DMS 273 (cell line): ENCODE measurements at regions not wholly inside any gene's neighbourhood (a gene's known extent, or its start where the extent isn't known, plus 50 kb on each side); places are given as distances from the start of the nearest gene placed in this dataset.

Experiments used
- DNase-seq: peaks from one replicate; lab custom pipeline; 2025; ENCODE audit not compliant: unreplicated experiment; lab: John Stamatoyannopoulos, UW

DNA sequence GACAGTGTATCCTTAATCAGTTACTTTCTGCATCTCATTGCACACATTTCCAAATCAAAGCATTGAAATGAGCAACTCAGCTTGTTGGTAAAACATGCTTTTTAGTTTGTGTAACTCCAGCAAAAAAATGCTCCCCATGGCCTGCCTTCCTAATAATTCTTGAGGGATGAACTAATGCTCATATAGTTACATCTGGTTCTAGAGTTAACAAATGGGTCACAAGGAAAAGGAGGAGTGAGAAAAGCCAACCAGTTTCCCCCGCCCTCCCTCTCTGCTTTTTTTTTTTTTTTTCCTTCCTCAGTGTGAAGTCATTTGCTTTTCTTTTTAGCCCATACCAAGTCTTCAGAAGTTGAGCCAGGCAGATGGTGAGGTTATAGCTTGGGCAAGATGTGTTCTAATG, 231.7 kb downstream of the MTX2 start:
- DNase-seq: peak; percentile 24

GRCh38 chr2:176501617-176502016, 232.4 kb downstream of the MTX2 start:
- DNase-seq: no peak

DNA sequence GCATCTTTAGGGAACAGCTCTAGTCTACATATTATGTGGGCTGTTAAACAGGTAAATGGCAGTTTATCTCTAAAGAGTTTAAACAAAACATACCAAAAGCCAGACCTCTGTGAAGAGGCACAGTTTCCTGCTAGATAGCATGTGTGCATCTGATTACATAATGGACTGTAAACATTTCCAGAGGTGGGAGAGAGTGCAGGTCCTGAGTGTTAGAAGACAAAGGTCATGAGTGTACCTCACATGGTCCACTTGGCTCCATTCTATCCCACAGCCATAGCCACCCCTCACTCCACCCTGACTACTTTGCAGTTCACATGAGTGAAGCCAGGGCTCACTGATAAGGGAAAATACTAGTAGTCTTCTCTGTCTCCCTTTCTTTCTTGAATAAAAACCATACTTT, 233.4 kb downstream of the MTX2 start:
- DNase-seq: no peak

- DNase-seq: no peak
Measured at GRCh38 chr2:176503776-176504175, 234.5 kb downstream of the MTX2 start.

GRCh38 chr2:176504440-176504839, 235.2 kb downstream of the MTX2 start:
- DNase-seq: peak; percentile 16

DNA sequence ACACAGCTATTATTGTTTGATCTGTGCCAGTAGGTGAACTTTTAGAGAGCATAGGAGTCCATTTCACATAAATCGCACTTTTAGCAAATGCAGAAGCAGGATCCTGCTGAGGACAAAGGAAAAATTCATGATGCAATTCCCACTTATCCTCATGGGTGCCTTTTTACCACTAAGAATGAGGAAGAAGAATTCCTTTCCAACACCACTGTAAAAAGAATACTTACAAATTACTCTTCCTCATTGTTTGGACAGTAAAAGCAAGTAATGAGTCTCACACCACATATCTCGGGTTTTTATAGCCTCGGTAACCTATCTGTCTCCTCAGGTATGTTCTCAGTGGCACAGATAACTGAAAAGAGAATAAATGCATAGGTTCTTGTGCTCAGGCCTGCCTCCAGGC, 238.5 kb downstream of the MTX2 start:
- no peak for DNase-seq

GRCh38 chr2:176508374-176508773, 239.1 kb downstream of the MTX2 start:
- DNase-seq: no peak

- DNase-seq: no peak
Measured at GRCh38 chr2:176508984-176509740, 239.9 kb downstream of the MTX2 start.

DNA sequence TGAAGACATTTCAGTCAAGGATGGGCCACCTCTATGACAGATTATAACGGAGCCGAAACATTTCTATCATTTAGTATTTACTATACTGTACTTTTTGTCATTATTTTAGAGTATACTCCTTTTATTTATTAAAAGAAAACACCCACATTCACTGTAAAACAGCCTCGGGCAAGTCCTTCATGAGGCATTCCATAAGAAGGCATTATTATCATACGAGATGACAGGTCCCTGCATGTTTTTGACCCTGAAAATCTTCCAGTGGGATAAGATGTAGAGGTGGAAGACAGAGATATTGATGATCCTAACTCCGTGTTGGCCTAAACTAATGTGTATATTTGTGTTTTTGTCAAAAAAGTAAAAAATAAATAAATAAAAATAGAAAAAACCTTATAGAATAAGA, 245.0 kb downstream of the MTX2 start:
- no peak for DNase-seq

- DNase-seq: no peak
Measured at GRCh38 chr2:176514805-176515500, 245.7 kb downstream of the MTX2 start.

DNA sequence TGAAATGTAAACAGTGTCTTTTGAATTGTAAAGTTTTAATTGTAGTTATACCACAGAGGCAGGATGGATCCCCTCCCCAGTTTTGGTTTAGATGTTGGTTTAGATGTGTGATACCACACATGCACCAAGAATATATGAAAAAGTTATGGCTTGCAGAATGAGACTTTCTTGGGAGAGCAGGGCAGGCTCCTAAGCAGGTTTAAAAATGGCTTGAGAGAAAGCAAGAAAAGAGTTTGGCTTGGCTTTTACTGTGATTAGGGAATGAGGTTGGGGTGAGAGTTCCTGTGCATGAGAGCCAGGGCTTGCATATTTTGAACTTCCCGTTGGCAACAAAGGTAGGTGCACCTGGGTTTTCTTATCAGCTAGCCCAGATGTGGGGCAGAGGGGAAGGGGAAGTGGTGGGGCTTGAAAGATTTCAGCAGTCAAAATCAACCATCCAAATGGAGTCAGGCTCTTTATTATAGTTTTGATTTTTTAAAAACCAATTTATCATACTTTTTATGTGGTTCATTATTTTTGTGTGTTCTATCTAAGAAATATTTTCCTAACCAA, 246.9 kb downstream of the MTX2 start:
- no peak for DNase-seq

DNA sequence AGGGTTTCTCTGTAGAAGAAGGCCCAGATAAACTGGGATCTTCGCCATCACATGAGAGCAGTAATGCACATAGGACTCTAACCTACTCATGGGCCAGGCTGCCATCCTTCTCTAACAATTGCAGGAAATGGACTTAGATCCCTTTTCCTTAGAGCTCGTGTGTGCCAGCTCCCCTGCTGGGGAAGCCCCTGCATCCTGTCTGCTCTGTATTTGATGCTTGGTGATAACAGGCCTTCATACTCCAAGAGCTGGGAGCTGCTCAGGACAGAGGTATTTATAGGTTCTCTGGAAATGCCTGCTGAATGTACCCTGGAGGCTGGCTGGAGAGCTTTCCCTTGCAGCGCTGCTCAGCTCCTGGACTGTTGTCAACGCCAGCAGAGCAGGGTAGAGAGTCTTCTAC, 249.6 kb downstream of the MTX2 start:
- no peak for DNase-seq

- DNase-seq: no peak
Measured at GRCh38 chr2:176521878-176522670, 252.8 kb downstream of the MTX2 start.

GRCh38 chr2:176525086-176525485, 255.8 kb downstream of the MTX2 start:
- no peak for DNase-seq

DNA sequence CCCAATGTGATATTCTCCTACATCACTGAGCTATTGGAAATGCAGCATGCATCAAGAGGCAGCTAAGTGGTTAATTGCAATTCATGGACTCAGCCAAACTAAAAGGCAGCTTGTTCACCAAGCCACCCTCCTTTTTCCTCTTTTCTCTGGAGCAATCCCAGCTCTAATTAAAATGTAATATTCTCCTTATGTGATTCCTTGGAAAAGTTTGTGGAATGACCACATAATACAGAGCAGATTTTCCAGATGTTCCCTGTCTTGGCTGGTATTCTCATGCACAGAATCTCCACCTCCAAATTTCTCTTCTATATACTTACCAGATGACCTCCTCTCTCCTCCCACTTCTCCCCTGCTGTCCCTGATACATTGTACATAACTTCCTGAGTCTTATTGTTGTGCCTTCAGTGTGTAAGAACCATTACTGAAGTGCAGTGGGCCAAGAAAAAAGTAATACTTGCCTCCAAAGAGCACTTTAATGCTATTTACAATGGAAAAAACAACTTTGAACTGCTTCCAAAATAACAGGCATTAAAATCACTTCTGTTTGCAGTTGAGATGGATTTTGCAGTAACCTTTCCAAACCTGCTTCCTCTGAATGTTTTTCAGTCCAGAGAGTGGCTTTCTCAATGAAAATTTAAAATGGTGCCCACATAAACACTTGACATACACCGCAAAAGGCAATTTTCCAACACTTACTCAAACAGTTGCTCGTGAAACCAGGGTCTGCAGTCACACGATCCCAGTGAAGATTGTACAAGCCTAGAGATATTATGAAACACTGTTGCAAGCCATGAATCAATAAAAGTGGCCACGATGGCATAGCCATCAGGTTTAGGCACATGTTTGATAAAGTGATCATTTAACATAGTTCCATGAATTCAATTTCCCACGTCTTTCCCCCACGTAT, 258.0 kb downstream of the MTX2 start:
- no peak for DNase-seq

GRCh38 chr2:176531608-176532007, 262.4 kb downstream of the MTX2 start:
- no peak for DNase-seq

DNA sequence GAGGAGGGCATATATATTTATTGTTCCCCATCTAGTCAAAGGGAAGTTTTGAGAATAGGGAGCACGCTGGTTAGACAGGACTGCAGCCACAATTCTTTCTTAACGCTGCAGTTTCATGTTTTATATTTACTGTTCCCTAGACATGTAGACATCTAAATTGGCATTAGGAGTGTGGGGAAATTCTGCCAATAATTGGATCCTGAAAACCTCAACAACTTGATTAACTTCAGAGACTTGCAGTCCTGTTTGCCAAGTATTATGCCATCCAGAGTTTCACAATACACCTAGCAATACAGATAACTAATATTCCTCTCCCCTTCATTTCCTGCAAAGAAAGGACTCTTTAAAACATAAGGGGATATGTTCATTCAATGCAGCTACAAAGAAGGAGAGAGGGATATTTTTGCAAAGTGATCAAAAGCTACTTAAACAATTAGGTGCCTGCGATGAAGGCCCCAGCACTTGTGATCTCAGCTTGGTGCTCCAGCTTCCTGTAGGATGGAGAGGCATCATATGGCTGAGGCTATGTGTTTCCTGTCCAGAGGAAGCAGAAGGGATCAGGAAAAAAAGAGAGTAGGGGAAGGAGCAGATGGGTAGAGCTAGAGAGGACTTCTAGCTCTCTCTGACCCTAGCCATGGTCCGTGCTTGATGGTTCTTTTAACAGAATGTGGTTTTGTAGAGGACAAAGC, 264.4 kb downstream of the MTX2 start:
- DNase-seq: no peak

DNA sequence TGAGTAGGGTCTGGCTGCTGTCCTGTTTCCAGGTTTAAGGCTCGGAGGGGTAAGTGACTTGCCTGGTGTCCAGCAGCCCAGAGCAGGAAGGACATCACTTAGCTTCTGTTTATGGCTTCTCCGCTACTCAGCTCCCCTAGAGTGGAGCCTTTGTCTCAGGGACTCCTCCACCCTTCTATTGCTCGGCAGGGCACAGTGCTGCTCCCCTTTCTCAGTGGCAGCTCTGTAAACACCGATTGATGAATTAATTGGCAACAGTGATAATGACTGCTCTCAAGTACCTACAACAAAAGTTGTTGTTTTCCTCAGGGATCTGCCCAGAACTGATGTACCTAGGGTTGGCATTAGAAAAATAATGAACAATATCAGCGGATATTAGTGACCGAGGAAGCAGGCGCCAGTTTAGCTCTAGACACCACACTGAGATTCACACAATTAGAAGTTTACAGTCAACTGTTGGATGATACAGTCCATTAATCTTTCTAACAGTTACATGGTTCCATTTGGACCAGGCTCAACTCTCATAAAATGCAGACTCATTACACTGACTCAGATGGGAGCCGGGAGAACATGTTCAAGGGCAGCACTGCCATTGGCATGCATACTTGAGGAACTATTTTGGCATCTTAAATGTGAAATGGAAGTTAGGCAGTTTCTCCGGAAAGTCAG, 265.7 kb downstream of the MTX2 start:
- no peak for DNase-seq

- no peak for DNase-seq
Measured at GRCh38 chr2:176535467-176536113, 266.3 kb downstream of the MTX2 start.
